Stimulated activated memory B cell treated with anti-CD40 and anti-IgM and Interleukin-4, amounts not matched to agents 10 μg/mL and 1 μg/mL and 100 μg/mL, for 72 hours (primary cell): ENCODE measurements at regions not wholly inside any gene's neighbourhood (a gene's known extent, or its start where the extent isn't known, plus 50 kb on each side); places are given as distances from the start of the nearest gene placed in this dataset.
"Not testable (repeated sequence)": the region's sequence is repeated elsewhere in the genome, so short reads cannot be mapped to it uniquely, and the experiment has no call there.

ENCODE experiments used
- ATAC-seq: fragments of 150-1000 bp; cut with Tn5 transposase; 2 replicates; pipeline ENCODE4 v1.10.0; 2021
- H3K27ac Mint-ChIP-seq: one replicate; pipeline ENCODE4 v1.8.0; 2022; ENCODE audit warnings: mild to moderate bottlenecking, mixed read lengths
- H3K27me3 Mint-ChIP-seq: one replicate; pipeline ENCODE4 v1.8.0; 2022; ENCODE audit warnings: mixed read lengths
- H3K36me3 Mint-ChIP-seq: one replicate; pipeline ENCODE4 v1.8.0; 2022; ENCODE audit warnings: mixed read lengths
- H3K4me1 Mint-ChIP-seq: one replicate; pipeline ENCODE4 v1.8.0; 2022; ENCODE audit warnings: mixed read lengths
- H3K4me3 Mint-ChIP-seq: one replicate; pipeline ENCODE4 v1.8.0; 2022; ENCODE audit warnings: mild to moderate bottlenecking, moderate library complexity, mixed read lengths
- H3K9me3 Mint-ChIP-seq: one replicate; pipeline ENCODE4 v1.8.0; 2022; ENCODE audit warnings: mixed read lengths

- Mint-ChIP-seq H3K4me3 (no peak overlapping the region), H3K27me3 (peaks cover 17% of the 10 kb centered on the region), H3K4me1 (no peaks in the 10 kb centered on the region), H3K36me3 (no peaks in the 10 kb centered on the region), H3K9me3 (peaks cover 3% of the 10 kb centered on the region), H3K27ac (no peak overlapping the region)
- ATAC-seq: no peak
Observed at GRCh38 chr2:224241812-224242211, 160.1 kb downstream of the FAM124B start.

- Mint-ChIP-seq H3K36me3 (no peaks in the 10 kb centered on the region), H3K4me3 (no peak overlapping the region), H3K9me3 (peaks cover 3% of the 10 kb centered on the region)
Observed at GRCh38 chr2:224241001-224241400, 160.9 kb downstream of the FAM124B start.

GRCh38 chr2:224223851-224224555, 177.9 kb downstream of the FAM124B start:
- Mint-ChIP-seq H3K9me3 (no peaks in the 10 kb centered on the region), H3K27ac (no peak overlapping the region)
- no peak for ATAC-seq

More at GRCh38 chr2:224241001-224241400, 160.9 kb downstream of the FAM124B start:
- no peak for ATAC-seq
- Mint-ChIP-seq H3K27me3 (peaks cover 17% of the 10 kb centered on the region), H3K4me1 (no peaks in the 10 kb centered on the region), H3K27ac (no peak overlapping the region)

GRCh38 chr2:224222974-224223373, 178.9 kb downstream of the FAM124B start:
- Mint-ChIP-seq H3K9me3 (no peaks in the 10 kb centered on the region), H3K27me3 (peaks cover 35% of the 10 kb centered on the region), H3K36me3 (no peaks in the 10 kb centered on the region), H3K4me1 (no peaks in the 10 kb centered on the region), H3K4me3 (no peak overlapping the region), H3K27ac (no peak overlapping the region)
- no peak for ATAC-seq

More at GRCh38 chr2:224223851-224224555, 177.9 kb downstream of the FAM124B start:
- H3K36me3 Mint-ChIP-seq: no peaks in the 10 kb centered on the region
- no peak overlapping the region for H3K4me3 Mint-ChIP-seq
- H3K27me3 Mint-ChIP-seq: peaks cover 43% of the 10 kb centered on the region
- H3K4me1 Mint-ChIP-seq: no peaks in the 10 kb centered on the region

- Mint-ChIP-seq H3K9me3 (no peaks in the 10 kb centered on the region), H3K4me3 (no peak overlapping the region), H3K27me3 (peaks cover 29% of the 10 kb centered on the region), H3K27ac (no peak overlapping the region), H3K36me3 (no peaks in the 10 kb centered on the region), H3K4me1 (no peaks in the 10 kb centered on the region)
- ATAC-seq: no peak
Observed at GRCh38 chr2:224222291-224222690, 179.6 kb downstream of the FAM124B start.

- no peaks in the 10 kb centered on the region for H3K4me1 Mint-ChIP-seq
- ATAC-seq: no peak
- peaks cover 21% of the 10 kb centered on the region for H3K27me3 Mint-ChIP-seq
- no peaks in the 10 kb centered on the region for H3K36me3 Mint-ChIP-seq
- no peak overlapping the region for H3K27ac Mint-ChIP-seq
- H3K9me3 Mint-ChIP-seq: no peaks in the 10 kb centered on the region
- H3K4me3 Mint-ChIP-seq: no peak overlapping the region
Observed at GRCh38 chr2:224221455-224221913, 180.4 kb downstream of the FAM124B start.

GRCh38 chr2:224220586-224221255, 181.2 kb downstream of the FAM124B start:
- Mint-ChIP-seq H3K27ac (no peak overlapping the region), H3K4me3 (no peak overlapping the region), H3K4me1 (no peaks in the 10 kb centered on the region), H3K36me3 (no peaks in the 10 kb centered on the region), H3K9me3 (no peaks in the 10 kb centered on the region), H3K27me3 (peaks cover 13% of the 10 kb centered on the region)
- ATAC-seq: no peak

GRCh38 chr2:224219781-224220180, 180.7 kb upstream of the SERPINE2 start:
- Mint-ChIP-seq H3K27me3 (peaks cover 6% of the 10 kb centered on the region), H3K4me1 (no peaks in the 10 kb centered on the region), H3K4me3 (no peak overlapping the region), H3K36me3 (no peaks in the 10 kb centered on the region), H3K27ac (no peak overlapping the region), H3K9me3 (no peaks in the 10 kb centered on the region)
- ATAC-seq: no peak

- no peak overlapping the region for H3K4me3 Mint-ChIP-seq
- ATAC-seq: no peak
- peaks cover 20% of the 10 kb centered on the region for H3K27me3 Mint-ChIP-seq
- no peaks in the 10 kb centered on the region for H3K36me3 Mint-ChIP-seq
- H3K27ac Mint-ChIP-seq: no peak overlapping the region
- no peaks in the 10 kb centered on the region for H3K9me3 Mint-ChIP-seq
- no peaks in the 10 kb centered on the region for H3K4me1 Mint-ChIP-seq
Observed at GRCh38 chr2:224217962-224218347, 178.9 kb upstream of the SERPINE2 start.

- no peak for ATAC-seq
- Mint-ChIP-seq H3K4me1 (no peaks in the 10 kb centered on the region), H3K4me3 (no peak overlapping the region), H3K27ac (no peak overlapping the region), H3K9me3 (no peaks in the 10 kb centered on the region), H3K36me3 (no peaks in the 10 kb centered on the region), H3K27me3 (peaks cover 14% of the 10 kb centered on the region)
Observed at GRCh38 chr2:224217233-224217961, 178.3 kb upstream of the SERPINE2 start.

- not testable (repeated sequence) for H3K9me3 Mint-ChIP-seq, H3K27ac Mint-ChIP-seq, H3K36me3 Mint-ChIP-seq, ATAC-seq, H3K4me3 Mint-ChIP-seq, H3K4me1 Mint-ChIP-seq
- peaks cover 14% of the 10 kb centered on the region for H3K27me3 Mint-ChIP-seq
Observed at GRCh38 chr2:224215611-224216010, 176.5 kb upstream of the SERPINE2 start.

- no peak for ATAC-seq
- Mint-ChIP-seq H3K36me3 (no peaks in the 10 kb centered on the region), H3K27ac (no peak overlapping the region), H3K4me3 (no peak overlapping the region), H3K4me1 (peaks cover 5% of the 10 kb centered on the region), H3K9me3 (no peaks in the 10 kb centered on the region), H3K27me3 (peaks cover 14% of the 10 kb centered on the region)
Observed at GRCh38 chr2:224213396-224213795, 174.3 kb upstream of the SERPINE2 start.

- no peak overlapping the region for H3K27ac Mint-ChIP-seq
- no peak for ATAC-seq
- peaks cover 5% of the 10 kb centered on the region for H3K4me1 Mint-ChIP-seq
- no peak overlapping the region for H3K4me3 Mint-ChIP-seq
- H3K27me3 Mint-ChIP-seq: peaks cover 25% of the 10 kb centered on the region
- no peaks in the 10 kb centered on the region for H3K9me3 Mint-ChIP-seq
- H3K36me3 Mint-ChIP-seq: no peaks in the 10 kb centered on the region
Observed at GRCh38 chr2:224211791-224212190, 172.7 kb upstream of the SERPINE2 start.

- H3K27me3 Mint-ChIP-seq: peaks cover 29% of the 10 kb centered on the region
- H3K4me1 Mint-ChIP-seq: peaks cover 5% of the 10 kb centered on the region
- no peak overlapping the region for H3K27ac Mint-ChIP-seq
- no peaks in the 10 kb centered on the region for H3K9me3 Mint-ChIP-seq
- no peak for ATAC-seq
- no peak overlapping the region for H3K4me3 Mint-ChIP-seq
- no peaks in the 10 kb centered on the region for H3K36me3 Mint-ChIP-seq
Observed at GRCh38 chr2:224211181-224211480, 172.0 kb upstream of the SERPINE2 start.

- Mint-ChIP-seq H3K27ac (no peak overlapping the region), H3K9me3 (no peaks in the 10 kb centered on the region), H3K27me3 (peaks cover 29% of the 10 kb centered on the region), H3K4me3 (no peak overlapping the region), H3K36me3 (no peaks in the 10 kb centered on the region), H3K4me1 (peaks cover 5% of the 10 kb centered on the region)
- ATAC-seq: no peak
Observed at GRCh38 chr2:224210286-224211180, 171.4 kb upstream of the SERPINE2 start.
